HEK293 (cell line): ENCODE measurements at regions not wholly inside any gene's neighbourhood (a gene's known extent, or its start where the extent isn't known, plus 50 kb on each side); places are given as distances from the start of the nearest gene placed in this dataset.

Experiments
- CTCF ChIA-PET: fragments of 350-600 bp; formaldehyde crosslinking; extraction: SDS; loops from one replicate; lab custom pipeline; 2021; ENCODE audit warnings: antibody characterized with exemption; lab: Yijun Ruan, JAX
- POLR2A ChIA-PET: fragments of 300-600 bp; formaldehyde crosslinking; extraction: SDS; loops from one replicate; lab custom pipeline; 2020; ENCODE audit warnings: antibody characterized with exemption, inconsistent platforms; lab: Yijun Ruan, JAX
- H3K27ac ChIP-seq: fragments of 200-500 bp; sonication (Bioruptor generic); 2 replicates; pipeline ENCODE4 v1.5.1; 2014; ENCODE audit warnings: low read depth, low read length, control low read depth, inconsistent platforms; ENCODE audit errors: extremely low read depth
- H3K36me3 ChIP-seq, 2 experiments: fragments of 200-500 bp in 1 of 2; sonication (Bioruptor generic) in 1 of 2; 1 replicate in 1 of 2; 2 replicates in 1 of 2; pipeline ENCODE4 v1.5.1; 2014 to 2017; ENCODE audit warnings: inconsistent platforms in 2 of 2, low read length in 2 of 2; ENCODE audit not compliant: control insufficient read depth in 2 of 2, insufficient read depth in 1 of 2
- H3K4me1 ChIP-seq: fragments of 200-500 bp; sonication (Bioruptor generic); 2 replicates; pipeline ENCODE4 v1.5.1; 2014; ENCODE audit warnings: mild to moderate bottlenecking, low read length, inconsistent platforms; ENCODE audit not compliant: control insufficient read depth, insufficient read depth
- H3K4me3 ChIP-seq: 2 replicates; pipeline ENCODE4 v1.5.1; 2011; ENCODE audit warnings: low read depth, mild to moderate bottlenecking, control low read depth, low read length, moderate library complexity
- H3K9me3 ChIP-seq: fragments of 200-500 bp; sonication (Bioruptor generic); 2 replicates; pipeline ENCODE4 v1.5.1; 2014; ENCODE audit warnings: low read depth, low read length, inconsistent platforms; ENCODE audit not compliant: control insufficient read depth, insufficient read depth
- BCL11B ChIP-seq: fragments of 450-650 bp; formaldehyde crosslinking; IDR thresholded peaks from 2 replicates; pipeline ENCODE4 v1.5.1; 2016; ENCODE audit warnings: low read depth, missing biosample characterization, missing genetic modification characterization
- GLIS2 ChIP-seq: fragments of 450-650 bp; formaldehyde crosslinking; IDR thresholded peaks from 2 replicates; pipeline ENCODE4 v1.5.1; 2016; ENCODE audit warnings: missing biosample characterization, missing genetic modification characterization
- HIC1 ChIP-seq: fragments of 450-650 bp; formaldehyde crosslinking; IDR thresholded peaks from 2 replicates; pipeline ENCODE4 v1.5.1; 2016; ENCODE audit warnings: missing biosample characterization, missing genetic modification characterization
- HOXC10 ChIP-seq: sonication (generic); formaldehyde crosslinking; IDR thresholded peaks from 2 replicates; pipeline ENCODE4 v1.8.1; 2023; ENCODE audit warnings: mild to moderate bottlenecking, missing genetic modification reagents
- MZF1 ChIP-seq: fragments of 450-650 bp; formaldehyde crosslinking; IDR thresholded peaks from 2 replicates; pipeline ENCODE4 v1.5.1; 2017; ENCODE audit warnings: missing biosample characterization, missing genetic modification characterization, borderline replicate concordance
- PATZ1 ChIP-seq: fragments of 450-650 bp; formaldehyde crosslinking; IDR thresholded peaks from 2 replicates; pipeline ENCODE4 v1.5.1; 2016; ENCODE audit warnings: missing biosample characterization, missing genetic modification characterization
- PRDM4 ChIP-seq: fragments of 450-650 bp; formaldehyde crosslinking; IDR thresholded peaks from 2 replicates; pipeline ENCODE4 v1.5.1; 2017; ENCODE audit warnings: missing biosample characterization, missing genetic modification characterization
- PRDM6 ChIP-seq: fragments of 450-650 bp; formaldehyde crosslinking; IDR thresholded peaks from 2 replicates; pipeline ENCODE4 v1.5.1; 2017; ENCODE audit warnings: missing biosample characterization, missing genetic modification characterization
- REPIN1 ChIP-seq: fragments of 450-650 bp; formaldehyde crosslinking; IDR thresholded peaks from 2 replicates; pipeline ENCODE4 v1.5.1; 2017; ENCODE audit warnings: missing biosample characterization, missing genetic modification characterization, low read depth
- SP7 ChIP-seq: fragments of 450-650 bp; formaldehyde crosslinking; IDR thresholded peaks from 2 replicates; pipeline ENCODE4 v1.5.1; 2016; ENCODE audit warnings: missing biosample characterization, missing genetic modification characterization
- ZBTB21 ChIP-seq: fragments of 450-650 bp; formaldehyde crosslinking; IDR thresholded peaks from 2 replicates; pipeline ENCODE4 v1.5.1; 2017; ENCODE audit warnings: missing biosample characterization, missing genetic modification characterization
- ZBTB8A ChIP-seq: fragments of 450-650 bp; formaldehyde crosslinking; IDR thresholded peaks from 2 replicates; pipeline ENCODE4 v1.5.1; 2016; ENCODE audit warnings: missing biosample characterization, missing genetic modification characterization
- ZNF132 ChIP-seq: fragments of 450-650 bp; formaldehyde crosslinking; IDR thresholded peaks from 2 replicates; pipeline ENCODE4 v1.5.1; 2017; ENCODE audit warnings: missing biosample characterization, missing genetic modification characterization, borderline replicate concordance
- ZNF138 ChIP-seq: fragments of 450-650 bp; formaldehyde crosslinking; IDR thresholded peaks from 2 replicates; pipeline ENCODE4 v1.5.1; 2016; ENCODE audit warnings: missing biosample characterization, missing genetic modification characterization, borderline replicate concordance
- ZNF140 ChIP-seq: fragments of 450-650 bp; formaldehyde crosslinking; IDR thresholded peaks from 2 replicates; pipeline ENCODE4 v1.5.1; 2016; ENCODE audit warnings: missing biosample characterization, missing genetic modification characterization
- ZNF146 ChIP-seq: fragments of 450-650 bp; formaldehyde crosslinking; IDR thresholded peaks from 2 replicates; pipeline ENCODE4 v1.5.1; 2016; ENCODE audit warnings: missing biosample characterization, missing genetic modification characterization
- ZNF169 ChIP-seq: fragments of 450-650 bp; formaldehyde crosslinking; IDR thresholded peaks from 2 replicates; pipeline ENCODE4 v1.5.1; 2016; ENCODE audit warnings: missing biosample characterization, missing genetic modification characterization
- ZNF175 ChIP-seq: fragments of 450-650 bp; formaldehyde crosslinking; IDR thresholded peaks from 2 replicates; pipeline ENCODE4 v1.5.1; 2016; ENCODE audit warnings: missing biosample characterization, missing genetic modification characterization
- ZNF324 ChIP-seq: fragments of 450-650 bp; formaldehyde crosslinking; IDR thresholded peaks from 2 replicates; pipeline ENCODE4 v1.5.1; 2016; ENCODE audit warnings: missing biosample characterization, missing genetic modification characterization
- ZNF473 ChIP-seq: fragments of 450-650 bp; formaldehyde crosslinking; IDR thresholded peaks from 2 replicates; pipeline ENCODE4 v1.5.1; 2017; ENCODE audit warnings: missing biosample characterization, missing genetic modification characterization
- ZNF558 ChIP-seq: fragments of 450-650 bp; formaldehyde crosslinking; IDR thresholded peaks from 2 replicates; pipeline ENCODE4 v1.5.1; 2016; ENCODE audit warnings: missing biosample characterization, missing genetic modification characterization
- ZNF639 ChIP-seq: fragments of 450-650 bp; formaldehyde crosslinking; IDR thresholded peaks from 2 replicates; pipeline ENCODE4 v1.5.1; 2016; ENCODE audit warnings: missing biosample characterization, missing genetic modification characterization
- ZNF830 ChIP-seq: fragments of 450-650 bp; IDR thresholded peaks from 2 replicates; pipeline ENCODE4 v1.5.0; 2018; ENCODE audit warnings: missing biosample characterization, missing genetic modification characterization, low read depth, mild to moderate bottlenecking, moderate library complexity

GRCh38 chr12:125382926-125383325, 317.7 kb downstream of the AACS start:
- Histone ChIP-seq H3K4me3 (no peak overlapping the region), H3K36me3 (no peaks in the 10 kb centered on the region), H3K9me3 (no peaks in the 10 kb centered on the region), H3K4me1 (no peaks in the 10 kb centered on the region), H3K27ac (no peak overlapping the region)
- ChIA-PET POLR2A (no interaction called here), CTCF (interaction anchor here (0.8 kb wide), 1 partner anchor 11 kb away, joined by 3 read pairs; no protein-coding TSS in a partner anchor)
- TF ChIP-seq REPIN1 (tag by site-specific recombination) (no peak), ZBTB8A (tag by site-specific recombination) (no peak), MZF1 (tag by site-specific recombination) (no peak), ZBTB21 (tag by site-specific recombination) (no peak), ZNF138 (no peak), ZNF639 (no peak), ZNF830 (no peak), ZNF169 (tag by site-specific recombination) (no peak), ZNF132 (tag by site-specific recombination) (no peak), PRDM4 (no peak)

- H3K36me3 ChIP-seq = no peaks in the 10 kb centered on the region
- ChIA-PET POLR2A (no interaction called here), CTCF (no interaction called here)
- H3K4me1 ChIP-seq = no peaks in the 10 kb centered on the region
- no peaks in the 10 kb centered on the region for H3K9me3 ChIP-seq
- H3K27ac ChIP-seq = no peak overlapping the region
- TF ChIP-seq SP7 (tag by site-specific recombination) = no peak
- H3K4me3 ChIP-seq = no peak overlapping the region
Observed at GRCh38 chr12:125386652-125387051, 321.4 kb downstream of the AACS start.

- POLR2A ChIA-PET = no interaction called here
- no peaks in the 10 kb centered on the region for H3K9me3 ChIP-seq
Observed at GRCh38 chr12:125387206-125387605, 322.0 kb downstream of the AACS start.

More at GRCh38 chr12:125387206-125387605, 322.0 kb downstream of the AACS start:
- TF ChIP-seq HOXC10 (CRISPR knock-in tag) (no peak), ZNF140 (tag by site-specific recombination) (no peak), ZNF146 (no peak), PATZ1 (tag by site-specific recombination) (no peak), PRDM6 (tag by site-specific recombination) (no peak), BCL11B (no peak), ZNF558 (tag by site-specific recombination) (no peak), GLIS2 (tag by site-specific recombination) (no peak), ZNF473 (tag by site-specific recombination) (no peak), ZNF324 (tag by site-specific recombination) (no peak), HIC1 (tag by site-specific recombination) (no peak), ZNF175 (tag by site-specific recombination) (no peak)
- Histone ChIP-seq H3K27ac (no peak overlapping the region), H3K4me1 (no peaks in the 10 kb centered on the region), H3K4me3 (no peak overlapping the region), H3K36me3 (no peaks in the 10 kb centered on the region)
- CTCF ChIA-PET = interaction anchor here (0.6 kb wide), 1 partner anchor 182 kb away, joined by 4 read pairs; no protein-coding TSS in a partner anchor
